ENCODE measurements at regions not wholly inside any gene's neighbourhood (a gene's known extent, or its start where the extent isn't known, plus 50 kb on each side); places are given as distances from the start of the nearest gene placed in this dataset.
"Not testable (repeated sequence)": the region's sequence is repeated elsewhere in the genome, so short reads cannot be mapped to it uniquely, and the experiment has no call there.

GRCh38 chr6:1201547-1202200 is 110.2 kb upstream of the FOXQ1 start:
- no peak for DNase-seq (ENCODE audit: low spot score)

DNA sequence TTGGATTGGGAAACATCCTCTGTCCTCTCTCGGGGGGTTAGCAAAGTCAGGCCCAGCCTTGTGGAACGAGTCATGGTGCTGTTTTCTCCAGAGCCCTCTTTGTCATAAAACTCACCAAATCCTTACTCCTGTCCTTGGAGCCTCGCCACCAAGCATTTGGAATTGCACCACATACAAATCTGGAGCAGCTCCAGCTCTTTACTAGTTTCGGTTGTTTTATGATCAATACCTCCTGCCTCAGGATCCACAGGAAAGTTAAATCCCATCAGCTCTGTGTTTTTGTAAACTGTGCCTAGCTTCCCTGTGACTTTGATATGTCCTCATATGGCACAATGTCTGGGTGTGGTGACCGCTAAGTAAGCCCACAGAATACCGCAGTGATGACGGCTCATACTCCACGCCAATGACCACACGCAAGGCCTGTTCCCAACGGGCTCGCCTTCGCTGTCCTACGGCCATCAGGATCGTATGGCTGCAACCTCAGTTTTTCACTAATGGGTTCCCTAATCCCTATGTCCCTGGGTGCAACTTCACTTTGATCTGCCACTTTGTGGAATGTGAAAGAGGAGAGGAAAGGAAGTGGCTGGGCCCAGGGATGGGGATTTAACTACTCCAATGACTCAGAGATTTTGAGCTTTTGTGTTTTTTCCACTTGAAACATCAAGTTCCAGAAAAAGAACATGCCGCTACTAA is 111.3 kb upstream of the FOXQ1 start:
- no peak for DNase-seq (ENCODE audit: low spot score)

GRCh38 chr6:1200081-1200408 is 111.9 kb upstream of the FOXQ1 start:
- DNase-seq (ENCODE audit: low spot score): no peak

- DNase-seq (ENCODE audit: low spot score): no peak
These were observed 114.6 kb upstream of the FOXQ1 start for GRCh38 chr6:1197309-1197708.

DNA sequence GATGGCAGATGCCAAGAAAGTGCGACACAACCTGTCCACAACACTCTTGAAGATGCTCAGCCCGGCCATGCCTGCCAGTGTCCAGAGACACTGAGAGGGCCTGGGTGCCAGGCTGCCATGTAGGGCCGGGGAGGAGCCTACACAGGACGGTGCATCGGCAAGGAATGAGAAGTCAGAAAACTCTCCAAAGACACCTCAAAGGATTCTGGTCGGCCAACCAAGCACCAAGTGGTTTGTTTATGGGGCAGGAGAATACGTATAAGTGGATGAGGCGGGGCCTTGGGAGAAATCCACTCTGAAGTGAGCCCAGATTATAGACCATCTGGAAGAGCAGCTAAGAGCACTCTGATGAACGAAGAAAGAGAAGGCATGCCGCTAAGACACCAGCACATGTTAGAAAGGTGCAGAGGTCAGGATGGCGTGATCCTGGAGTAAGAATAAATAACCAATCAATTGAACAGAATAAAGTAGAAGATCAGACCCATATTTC is 120.7 kb upstream of the FOXQ1 start:
- DNase-seq (ENCODE audit: low spot score): no peak

GRCh38 chr6:1190366-1190765 is 121.5 kb upstream of the FOXQ1 start:
- DNase-seq (ENCODE audit: low spot score): no peak

DNA sequence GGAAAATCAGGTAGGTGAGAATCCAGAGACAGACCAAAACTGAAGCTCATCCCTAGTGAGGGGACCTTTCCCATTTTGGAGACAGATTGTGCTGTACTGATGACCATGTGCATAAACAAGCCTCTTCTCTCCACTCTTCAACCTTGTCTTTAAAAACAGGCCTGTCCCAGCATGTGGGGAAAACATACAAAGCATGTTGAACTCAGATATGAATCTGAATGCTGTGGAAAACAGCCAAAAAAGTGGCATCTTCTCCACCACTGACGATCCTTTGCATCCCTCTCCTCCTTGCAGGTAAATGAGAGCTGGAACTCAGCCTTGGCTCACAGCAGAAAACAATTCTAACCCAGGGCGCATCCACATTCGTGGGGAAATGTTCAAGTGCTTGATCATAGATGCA is 123.7 kb upstream of the FOXQ1 start:
- DNase-seq (ENCODE audit: low spot score): no peak

GRCh38 chr6:1187293-1188131 is 124.4 kb upstream of the FOXQ1 start:
- DNase-seq (ENCODE audit: low spot score): no peak

DNA sequence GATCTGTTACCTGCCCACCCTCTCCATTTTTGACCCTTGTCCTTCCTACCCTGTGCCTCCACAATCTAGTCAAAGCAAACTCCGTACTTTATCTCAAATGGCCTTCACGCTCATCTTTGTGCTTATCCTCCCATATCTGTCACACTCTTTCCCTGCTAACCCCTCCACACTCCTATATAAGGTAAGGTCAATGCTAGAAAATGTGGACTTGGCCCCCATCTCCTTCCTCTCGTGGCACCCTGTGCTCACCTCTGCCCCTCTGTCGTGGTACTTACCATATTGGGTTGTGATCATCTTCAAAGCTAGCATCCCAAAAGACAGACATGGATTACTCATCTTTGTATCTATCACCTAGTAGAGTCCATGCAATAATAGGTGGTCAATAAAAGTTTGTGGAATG is 127.6 kb upstream of the FOXQ1 start:
- no peak for DNase-seq (ENCODE audit: low spot score)

DNA sequence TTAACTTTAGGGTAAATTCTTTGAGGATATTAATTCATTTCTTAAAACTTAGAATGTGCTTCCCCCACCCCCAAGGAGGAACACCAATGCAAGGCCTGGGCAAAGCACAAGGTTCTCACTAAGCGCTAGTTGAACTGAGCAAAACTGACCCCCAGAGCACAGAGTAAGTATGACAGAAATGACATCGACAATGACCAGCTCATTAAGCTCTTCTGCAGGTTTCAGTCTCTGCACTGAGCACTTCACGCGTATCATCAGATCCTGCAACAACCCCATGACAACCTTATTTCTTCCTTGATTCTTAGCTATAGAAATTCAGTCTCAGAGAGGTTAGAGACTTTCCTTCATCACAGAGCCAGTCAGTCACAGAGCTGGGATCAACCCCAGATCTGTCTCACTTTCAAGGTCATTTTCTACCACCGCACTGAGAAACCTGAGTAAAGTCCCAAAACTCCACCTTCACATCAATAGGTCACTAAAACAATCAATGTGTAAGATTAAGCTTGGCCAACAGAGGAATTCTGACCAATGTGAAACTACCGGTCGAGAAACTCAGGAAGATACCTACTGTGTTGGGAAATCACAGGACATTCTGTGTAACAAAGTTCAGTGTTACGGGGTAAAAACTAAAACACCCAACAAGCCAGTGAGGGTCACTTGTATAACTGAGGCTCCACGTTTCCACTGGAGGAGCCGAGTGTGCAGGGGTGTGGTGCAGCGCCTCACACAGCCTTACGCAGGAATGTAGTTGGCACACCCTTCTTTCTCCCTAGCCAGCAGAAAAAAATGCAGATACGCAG is 129.0 kb upstream of the FOXQ1 start:
- no peak for DNase-seq (ENCODE audit: low spot score)

- DNase-seq (ENCODE audit: low spot score): no peak
These were observed 129.8 kb upstream of the FOXQ1 start for GRCh38 chr6:1181939-1182605.

- DNase-seq (ENCODE audit: low spot score): no peak
These were observed 132.1 kb upstream of the FOXQ1 start for GRCh38 chr6:1179571-1180459.

DNA sequence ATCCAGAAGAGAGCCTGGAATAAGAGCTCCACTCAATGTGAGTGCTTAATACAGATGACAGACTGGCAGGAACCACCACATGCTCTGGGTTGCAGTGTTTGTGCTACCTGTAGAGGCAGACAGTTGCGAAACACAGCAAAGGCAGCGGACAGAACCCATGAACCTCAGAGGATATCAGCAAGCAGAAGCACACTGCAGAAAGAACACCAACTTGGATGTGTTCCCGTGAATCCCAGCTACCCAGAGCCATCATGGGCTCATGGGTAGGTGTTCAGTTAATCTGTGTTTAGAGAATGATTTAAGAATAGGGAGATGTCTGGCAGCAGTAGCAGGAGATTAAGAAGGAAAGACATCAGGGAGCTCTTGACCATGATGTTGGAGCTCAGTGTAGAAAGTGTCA is 133.3 kb upstream of the FOXQ1 start:
- no peak for DNase-seq (ENCODE audit: low spot score)

DNA sequence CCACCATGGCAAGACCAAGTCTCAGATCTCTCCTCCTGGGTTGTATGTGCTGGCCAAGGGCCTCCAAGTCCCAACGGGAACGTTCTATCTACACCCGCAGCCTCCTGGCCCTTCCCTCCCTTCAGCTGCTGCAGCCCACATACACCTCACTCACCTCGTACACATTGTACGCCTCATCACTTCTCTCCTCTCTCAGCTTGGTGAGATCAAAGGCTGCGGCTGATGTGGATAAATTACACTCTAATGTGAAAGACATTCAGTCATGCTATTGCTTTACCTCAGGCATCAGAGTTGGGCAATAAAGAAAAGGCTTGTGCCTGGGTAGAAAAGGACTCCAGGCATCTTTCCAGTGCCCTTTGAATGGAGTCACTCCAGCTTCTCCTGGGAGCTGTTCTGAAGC is 135.3 kb upstream of the FOXQ1 start:
- no peak for DNase-seq (ENCODE audit: low spot score)

DNA sequence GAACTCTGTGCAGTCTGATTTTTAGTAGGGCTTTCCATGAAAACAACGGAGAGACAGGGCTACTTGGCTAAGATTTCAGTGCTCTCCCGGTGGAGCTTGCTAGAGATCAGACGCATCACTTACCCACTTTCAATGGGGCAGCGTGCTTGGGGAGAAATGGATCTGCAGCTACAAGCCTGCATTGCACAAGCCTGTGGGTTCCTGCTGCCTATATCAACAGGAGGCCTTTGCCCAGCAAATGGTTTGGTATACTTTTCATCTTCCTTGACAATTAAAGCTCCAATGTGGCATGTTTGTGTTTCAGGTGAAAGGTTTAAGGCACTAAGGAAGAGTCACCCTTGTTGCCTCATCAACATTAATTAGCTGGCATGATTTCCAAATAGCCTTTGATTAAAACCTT is 136.0 kb upstream of the FOXQ1 start:
- DNase-seq (ENCODE audit: low spot score): no peak

DNA sequence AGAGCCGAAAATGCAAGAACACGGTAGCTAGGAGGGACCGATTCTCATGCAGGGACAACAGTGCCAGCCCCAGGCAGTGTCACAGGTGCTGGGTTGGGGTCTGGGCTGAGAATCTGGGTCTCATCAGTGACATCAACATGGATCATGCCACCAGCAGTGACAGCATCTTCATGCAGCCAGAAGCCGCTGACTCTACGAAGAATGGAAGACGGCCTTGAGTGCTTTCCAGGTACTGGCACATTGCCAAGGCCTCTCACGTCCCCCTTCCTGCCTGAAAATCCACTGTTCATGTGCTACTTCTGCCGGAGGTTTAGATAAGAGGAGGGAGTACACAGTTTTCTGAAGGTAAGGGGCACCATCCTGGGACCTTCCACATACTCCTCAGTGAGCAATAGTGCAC is 141.1 kb upstream of the FOXQ1 start:
- no peak for DNase-seq (ENCODE audit: low spot score)

DNA sequence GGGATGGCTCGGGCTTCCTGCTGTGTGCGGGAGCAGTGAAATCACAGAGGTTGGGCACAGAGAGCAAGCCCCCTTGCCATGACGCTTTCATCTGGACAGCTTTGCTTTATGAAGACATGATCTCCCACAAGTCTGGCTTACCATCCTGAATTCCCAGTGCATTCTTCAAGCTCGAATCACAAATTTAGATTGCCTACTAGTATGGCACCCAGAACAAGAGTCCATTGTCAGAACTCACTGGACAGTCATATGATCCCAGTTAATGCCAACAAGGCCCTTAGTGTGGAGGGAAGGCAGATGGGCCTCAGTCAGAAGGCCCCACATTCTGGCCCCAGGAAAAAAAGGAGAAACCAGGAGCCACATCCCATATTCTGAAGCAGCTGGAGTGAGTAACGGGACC is 147.3 kb upstream of the FOXQ1 start:
- DNase-seq (ENCODE audit: low spot score): peak; percentile 72

GRCh38 chr6:1163501-1163900 is 148.4 kb upstream of the FOXQ1 start:
- DNase-seq (ENCODE audit: low spot score): no peak

DNA sequence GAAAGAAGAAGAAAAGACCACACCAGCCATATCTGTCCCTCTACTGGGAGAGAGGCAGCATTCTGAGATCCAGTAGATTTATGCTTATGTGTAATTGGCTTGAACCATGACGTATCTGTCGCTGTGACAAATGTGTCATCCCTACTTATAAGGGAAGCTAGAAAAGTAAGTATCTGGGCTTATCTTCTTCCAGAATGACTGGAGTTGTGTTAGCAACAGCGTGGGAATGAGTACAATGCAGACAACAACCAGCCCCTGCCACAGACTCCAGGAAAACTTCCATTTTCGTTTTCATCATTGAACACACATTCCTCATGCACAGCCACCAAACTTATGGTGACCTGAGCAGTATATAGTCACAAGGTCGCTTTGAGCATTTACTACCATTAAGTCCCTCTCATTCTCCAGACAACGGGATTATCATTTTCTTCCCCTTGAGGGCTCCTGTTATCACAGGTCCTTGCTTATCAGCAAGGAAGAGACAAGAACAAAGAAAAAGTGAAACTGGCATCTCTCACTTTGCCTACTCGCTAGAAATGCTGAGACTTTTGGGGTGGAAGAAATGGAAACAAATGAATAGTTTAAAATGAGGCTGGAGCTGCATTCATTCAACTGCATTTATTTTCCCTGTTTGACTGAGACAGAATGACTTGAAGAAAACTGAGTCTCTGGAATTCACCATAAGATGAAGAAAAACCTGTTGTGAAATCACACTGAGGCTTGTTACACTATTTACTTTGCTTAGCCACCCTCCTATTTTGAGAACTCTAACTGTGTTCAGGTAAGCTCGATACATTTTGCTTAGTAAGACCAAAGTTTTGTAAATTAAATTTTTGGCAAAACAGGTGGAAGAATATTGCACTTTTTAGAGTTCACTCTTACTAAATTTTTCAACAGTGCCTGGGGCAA is 149.3 kb upstream of the FOXQ1 start:
- DNase-seq (ENCODE audit: low spot score): no peak

DNA sequence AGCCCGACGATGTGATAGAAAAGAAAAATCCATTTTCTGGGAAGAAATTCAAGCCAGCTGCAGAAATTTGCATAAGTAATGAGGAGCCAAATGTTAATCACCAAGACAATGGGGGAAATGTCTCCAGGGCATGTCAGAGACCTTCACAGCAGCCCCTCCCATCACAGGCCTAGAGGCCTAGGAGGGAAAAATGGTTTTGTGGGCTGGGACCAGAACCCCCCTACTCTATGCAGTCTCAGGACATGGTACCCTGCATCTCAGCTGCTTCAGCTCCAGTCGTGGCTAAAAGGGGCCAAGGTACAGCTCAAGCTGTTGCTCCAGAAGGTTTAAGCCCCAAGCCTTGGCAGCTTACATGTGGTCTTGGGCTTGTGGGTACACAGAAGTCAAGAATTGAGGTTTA is 155.5 kb upstream of the FOXQ1 start:
- DNase-seq (ENCODE audit: low spot score): not testable (repeated sequence)

Measured in globus pallidus (tissue), 1 donor.